Esophagus squamous epithelium (tissue), 4 donors: ENCODE measurements at regions not wholly inside any gene's neighbourhood (a gene's known extent, or its start where the extent isn't known, plus 50 kb on each side); places are given as distances from the start of the nearest gene placed in this dataset.

Source experiments
- CTCF ChIP-seq, 6 experiments: fragments of 450-650 bp in 4 of 6; fragments of 200-600 bp in 2 of 6; sonication (generic) in 2 of 6; IDR thresholded peaks; one replicate each; pipeline ENCODE4 v1.5.1; 2016 to 2019; ENCODE audit warnings: antibody characterized with exemption in 6 of 6, mild to moderate bottlenecking in 4 of 6, moderate library complexity in 4 of 6
- POLR2A ChIP-seq, 4 donors: fragments of 450-650 bp; IDR thresholded peaks; one replicate each; pipeline ENCODE4 v1.6.1; 2017; ENCODE audit warnings: antibody characterized with exemption in 4 of 4, mild to moderate bottlenecking in 4 of 4, moderate library complexity in 3 of 4

DNA sequence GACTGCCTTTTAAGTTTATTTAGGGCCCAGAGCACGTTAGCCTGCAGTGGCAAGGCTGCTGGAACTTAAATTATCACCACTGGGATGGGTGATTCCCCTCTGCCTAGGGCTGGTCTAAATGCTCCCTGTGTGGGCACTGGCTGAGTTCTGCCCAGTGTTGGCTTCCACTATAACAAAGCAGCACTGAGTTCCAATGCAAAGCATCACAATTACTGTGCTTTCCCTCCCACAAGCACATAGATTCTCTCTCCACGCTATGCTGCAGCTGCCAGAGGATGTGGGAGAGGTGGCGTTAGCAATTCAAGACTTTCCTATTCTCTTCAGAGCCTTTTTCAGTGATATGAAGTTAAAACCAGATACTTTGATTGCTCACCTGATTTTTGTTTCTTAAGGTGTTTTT, 328.9 kb upstream of the DDX18 start:
- TF ChIP-seq CTCF (IDR thresholded peaks at IDR 0.05) (no peak), POLR2A (IDR thresholded peaks at IDR 0.05) (no peak)
